HG02973 (cell line): ENCODE measurements at regions not wholly inside any gene's neighbourhood (a gene's known extent, or its start where the extent isn't known, plus 50 kb on each side); places are given as distances from the start of the nearest gene placed in this dataset.

Experiments used
- ATAC-seq: cut with Tn5 transposase; IDR thresholded peaks from one replicate; pipeline ENCODE4 v1.9.1; 2021; ENCODE audit warnings: moderate library complexity; ENCODE audit not compliant: unreplicated experiment

DNA sequence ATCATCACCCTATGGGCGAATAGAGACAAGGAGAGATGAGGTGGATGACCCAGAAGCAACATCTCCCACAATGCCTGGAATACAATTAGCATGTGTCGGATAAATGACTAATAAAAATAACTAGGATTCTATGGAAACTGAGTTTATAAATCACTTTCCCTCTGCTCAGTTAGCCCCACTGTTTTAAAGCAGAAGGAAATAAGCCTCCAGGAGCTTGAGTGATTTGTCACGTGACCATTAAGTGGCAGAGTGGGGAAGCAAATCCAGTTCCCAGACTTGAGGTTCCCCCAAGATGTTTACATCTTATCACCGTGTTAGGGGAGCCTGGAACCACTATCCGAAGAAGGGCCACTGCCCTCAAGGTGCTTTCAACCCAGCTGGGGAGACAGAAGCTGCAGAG, 136.5 kb upstream of the CCND2 start:
- ATAC-seq = no peak

GRCh38 chr12:4135919-4136605, 137.5 kb upstream of the CCND2 start:
- peak; percentile 63 for ATAC-seq

DNA sequence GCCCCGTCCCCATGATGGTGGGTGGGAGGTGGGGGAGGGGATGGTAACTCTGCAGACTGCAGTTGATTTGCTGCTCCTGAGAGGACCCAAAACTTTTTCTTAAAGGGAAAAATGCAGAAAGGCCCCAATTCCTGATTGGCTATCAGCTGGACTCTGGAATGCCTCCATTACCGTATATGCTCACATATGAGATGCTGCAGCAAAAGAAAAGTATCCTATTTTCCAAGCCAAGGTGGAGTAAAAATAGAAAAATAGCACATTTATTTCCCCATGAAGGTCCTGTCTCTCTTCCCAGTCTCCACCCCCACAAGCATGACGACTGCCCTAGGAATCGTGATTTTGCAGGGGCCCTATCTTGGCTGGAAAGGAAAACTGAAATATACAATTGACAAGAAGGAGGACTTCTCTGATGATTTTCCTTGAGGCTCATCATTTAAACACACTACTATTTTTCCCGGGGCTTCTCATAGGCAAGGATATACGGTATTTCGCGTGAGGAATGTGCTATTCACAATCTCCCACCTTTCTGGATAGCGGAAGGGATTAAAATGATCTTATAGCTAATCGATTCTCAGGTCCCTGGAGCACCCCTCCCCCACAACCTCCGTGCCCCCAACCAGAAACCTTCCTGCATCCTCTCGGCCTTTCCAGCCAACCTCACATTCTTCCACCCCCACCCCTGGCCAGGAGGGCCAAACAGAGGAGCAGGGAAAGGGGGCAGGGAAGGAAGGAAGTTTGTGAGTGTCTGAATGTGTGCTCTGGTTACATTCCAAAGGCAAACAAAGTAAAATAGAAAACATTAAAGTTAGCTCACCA, 138.9 kb upstream of the CCND2 start:
- no peak for ATAC-seq

GRCh38 chr12:4133636-4134447, 139.7 kb upstream of the CCND2 start:
- ATAC-seq = no peak

DNA sequence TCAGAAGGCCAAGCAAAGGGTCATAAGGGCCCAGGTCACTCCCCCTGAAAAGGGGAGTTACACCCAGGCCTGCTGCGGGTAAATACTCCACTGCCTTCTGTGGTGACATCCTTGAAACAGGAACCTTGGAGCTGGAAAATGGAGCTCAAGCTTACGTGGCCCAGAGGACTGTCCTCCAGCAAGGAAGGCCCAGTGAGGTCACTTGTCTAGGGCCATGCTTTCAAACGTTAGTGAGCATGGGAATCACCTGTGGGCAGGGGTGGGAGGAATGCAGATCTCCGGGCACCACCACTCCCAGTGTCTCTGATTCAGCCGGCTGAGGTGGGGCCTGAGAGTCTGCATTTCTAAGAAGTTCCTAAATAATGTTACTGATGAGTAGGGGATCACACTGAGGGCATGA, 140.5 kb upstream of the CCND2 start:
- no peak for ATAC-seq

DNA sequence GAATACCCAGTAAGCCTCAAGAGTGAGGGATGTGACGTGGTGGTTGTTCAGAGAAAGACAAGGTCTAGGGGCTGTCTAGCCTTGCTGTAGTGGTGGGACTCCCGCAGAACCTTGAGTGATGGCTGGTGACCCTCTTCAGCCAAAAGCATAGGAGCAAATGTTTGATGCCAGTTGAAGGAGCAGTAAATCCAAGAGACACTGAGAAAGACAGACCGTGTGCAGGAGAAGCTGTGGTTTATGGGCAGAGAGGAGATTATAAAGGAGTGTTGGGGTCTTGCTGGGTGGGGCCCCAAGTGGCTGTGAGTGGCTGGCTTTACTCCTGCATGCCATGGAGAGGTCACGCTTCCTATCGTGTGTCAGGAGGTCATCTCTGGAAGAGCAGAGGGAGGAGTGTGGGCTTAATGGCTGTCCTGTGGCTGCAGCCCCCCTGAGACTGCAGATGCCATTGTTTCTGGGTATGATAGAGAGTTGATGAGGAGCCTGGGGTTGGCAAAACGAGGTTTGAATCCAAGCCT, 152.0 kb upstream of the CCND2 start:
- no peak for ATAC-seq

- no peak for ATAC-seq
Measured at GRCh38 chr12:4120316-4120917, 153.1 kb upstream of the CCND2 start.

- peak; percentile 74 for ATAC-seq
Measured at GRCh38 chr12:4119157-4119761, 154.3 kb upstream of the CCND2 start.

- peak; percentile 2 for ATAC-seq
Measured at GRCh38 chr12:4118601-4119156, 154.9 kb upstream of the CCND2 start.

DNA sequence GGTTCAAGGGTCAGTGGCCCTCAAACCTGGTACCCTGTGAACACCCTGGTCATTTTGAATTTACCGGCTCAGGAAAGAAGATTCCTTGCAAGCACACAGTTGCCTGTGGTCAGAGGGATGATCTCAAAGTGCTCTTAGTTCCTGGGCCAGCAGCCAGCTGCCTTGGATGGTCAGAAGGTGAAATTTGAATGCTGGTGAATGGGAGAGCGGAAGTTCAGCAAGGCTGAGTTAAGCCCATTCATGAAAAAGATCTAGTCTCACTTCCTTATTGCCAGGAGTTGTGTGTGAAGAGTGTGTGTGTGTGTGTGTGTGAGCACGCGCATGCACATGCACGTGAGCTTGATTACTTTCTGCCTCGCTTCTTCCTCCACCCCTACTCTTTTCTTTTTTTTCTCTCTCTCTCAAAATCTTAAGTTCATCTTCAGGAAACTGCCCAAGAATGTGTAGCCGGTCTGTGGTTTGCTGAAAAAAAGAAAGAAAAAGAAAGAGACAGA, 155.5 kb upstream of the CCND2 start:
- ATAC-seq = peak; percentile 34

GRCh38 chr12:4117386-4118016, 156.1 kb upstream of the CCND2 start:
- ATAC-seq = no peak

DNA sequence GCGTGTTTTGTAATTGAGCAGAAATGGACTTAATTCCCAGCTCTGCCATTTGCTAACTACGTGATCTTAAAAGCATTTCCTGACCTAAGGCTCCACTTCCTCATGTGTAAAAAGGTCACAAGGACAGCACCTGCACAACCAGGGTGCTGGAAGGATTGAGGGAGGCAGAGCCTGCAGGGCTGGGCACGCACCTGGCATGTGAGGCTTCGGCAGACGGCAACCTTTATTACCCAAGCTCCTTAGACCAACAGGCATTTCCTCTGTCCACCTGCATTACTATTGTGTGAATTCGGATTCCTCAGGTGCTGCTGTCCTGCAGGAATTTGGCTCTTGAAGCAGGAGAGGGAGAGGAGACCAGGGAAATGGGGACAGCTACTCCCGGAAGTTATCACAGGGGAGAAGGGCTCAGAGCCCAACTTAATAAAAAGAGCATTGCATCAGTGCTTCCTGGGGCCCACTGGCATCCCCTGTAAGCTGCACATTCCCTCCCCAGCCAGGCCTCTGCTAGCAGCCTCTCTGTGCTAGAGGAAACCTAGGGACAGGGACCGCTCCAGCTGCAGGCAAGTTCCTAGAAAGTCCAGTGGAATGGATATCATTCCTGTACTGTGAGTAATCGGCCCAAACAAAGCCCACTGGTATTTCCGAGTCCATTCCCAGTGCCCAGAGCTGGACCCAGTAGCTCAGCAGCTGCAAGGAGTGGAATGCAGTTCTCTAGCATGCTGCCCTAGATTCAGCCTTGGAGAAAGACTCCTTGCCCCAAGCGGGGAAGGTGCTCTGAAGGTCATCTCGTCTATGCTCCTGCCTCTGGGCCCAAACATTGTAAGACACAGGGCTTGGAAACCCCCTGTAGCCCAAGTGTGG, 157.1 kb upstream of the CCND2 start:
- ATAC-seq = no peak

GRCh38 chr12:4115570-4115969, 158.0 kb upstream of the CCND2 start:
- no peak for ATAC-seq

DNA sequence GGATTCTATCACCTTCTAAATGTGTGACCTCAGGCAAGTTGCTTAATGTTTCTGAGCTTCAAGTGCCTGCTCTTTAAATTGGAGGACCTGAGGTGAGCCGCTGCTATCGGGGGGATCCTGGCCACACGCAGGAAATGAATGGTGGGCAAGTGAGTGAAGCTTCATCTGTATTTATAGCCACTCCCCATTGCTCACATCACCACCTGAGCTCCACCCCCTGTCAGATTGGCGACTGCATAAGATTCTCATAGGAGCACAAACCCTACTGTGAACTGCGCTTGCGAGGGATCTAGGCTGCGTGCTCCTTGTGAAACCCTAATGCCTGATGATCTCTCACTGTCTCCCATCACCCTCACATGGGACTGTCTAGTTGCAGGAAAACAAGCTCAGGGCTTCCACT, 158.6 kb upstream of the CCND2 start:
- no peak for ATAC-seq

GRCh38 chr12:4112734-4113325, 160.7 kb upstream of the CCND2 start:
- ATAC-seq = no peak

DNA sequence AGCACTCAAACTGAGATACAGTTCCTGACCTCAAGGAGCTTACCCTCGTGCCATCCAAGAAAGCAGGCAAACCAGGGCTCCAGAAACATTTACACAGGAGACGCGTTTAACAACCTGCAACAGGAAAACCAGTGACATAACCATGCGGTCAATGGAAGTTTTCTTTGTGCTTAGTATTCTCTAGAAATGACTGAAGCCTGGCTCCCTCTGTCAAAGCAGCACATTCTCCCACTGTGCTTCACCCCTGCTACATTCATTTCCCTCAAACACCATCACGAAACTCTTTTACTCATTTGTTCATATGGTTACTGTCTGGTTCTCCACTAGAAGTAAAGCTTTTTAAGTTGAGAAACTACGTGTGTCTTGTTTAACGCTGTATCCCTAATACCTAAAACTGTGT, 161.3 kb upstream of the CCND2 start:
- no peak for ATAC-seq

- no peak for ATAC-seq
Measured at GRCh38 chr12:4111010-4111409, 162.6 kb upstream of the CCND2 start.

DNA sequence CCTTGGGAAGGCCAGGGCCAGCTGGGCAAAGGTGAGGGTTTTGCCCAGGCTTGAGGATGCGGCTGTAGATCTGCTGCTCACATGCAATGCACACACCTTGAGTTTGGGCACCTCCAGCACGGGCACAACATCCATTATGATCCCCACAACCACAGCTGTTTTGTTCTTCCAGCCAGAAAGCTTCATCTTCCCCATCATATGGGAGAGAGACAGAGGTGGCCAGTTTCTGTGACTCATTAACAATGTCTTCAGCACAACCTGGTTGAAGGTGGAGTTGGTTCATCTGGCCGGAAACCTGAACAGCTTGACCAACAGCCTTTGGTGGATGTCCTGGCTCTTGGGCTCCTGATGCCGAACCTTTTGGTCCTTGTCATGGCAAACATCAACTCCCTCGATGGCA, 163.7 kb upstream of the CCND2 start:
- ATAC-seq = no peak
